Naive thymus-derived CD8-positive, alpha-beta T cell (primary cell): ENCODE measurements at regions not wholly inside any gene's neighbourhood (a gene's known extent, or its start where the extent isn't known, plus 50 kb on each side); places are given as distances from the start of the nearest gene placed in this dataset.
A peak's percentile ranks its signal among the peaks of the same experiment; 100 is the strongest.
"Not testable (repeated sequence)": the region's sequence is repeated elsewhere in the genome, so short reads cannot be mapped to it uniquely, and the experiment has no call there.

Experiments used
- ATAC-seq, 2 donors: fragments of 150-1000 bp; cut with Tn5 transposase in 1 of 2; sonication (Bioruptor Pico), chemical (Tn5 transposase) in 1 of 2; 1 replicate in 1 of 2; 2 replicates in 1 of 2; pipeline ENCODE4 v1.10.0; 2021; ENCODE audit warnings: mild to moderate bottlenecking in 2 of 2, moderate library complexity in 2 of 2
- POLR2A ChIA-PET: fragments of 350-600 bp; sonication (Branson Sonifier 250); formaldehyde crosslinking; loops from one replicate; lab custom pipeline; 2021; ENCODE audit warnings: antibody characterized with exemption; lab: Charles Lee
- DNase-seq, 10 donors: peaks; one replicate each; pipeline versions ENCODE4 v3.0.0 to v3.0.0-alpha.2; 2020 to 2022
- H3K27ac Mint-ChIP-seq, 10 donors: one replicate each; pipeline ENCODE4 v1.8.0; 2020 to 2022; ENCODE audit warnings: mild to moderate bottlenecking in 10 of 10, mixed read lengths in 10 of 10, moderate library complexity in 4 of 10, inconsistent platforms in 1 of 10
- H3K27me3 Mint-ChIP-seq, 5 donors: one replicate each; pipeline ENCODE4 v1.8.0; 2021 to 2022; ENCODE audit warnings: mixed read lengths in 5 of 5
- H3K36me3 Mint-ChIP-seq, 3 donors: one replicate each; pipeline ENCODE4 v1.8.0; 2020 to 2022; ENCODE audit warnings: mixed read lengths in 3 of 3, mild to moderate bottlenecking in 2 of 3, inconsistent platforms in 1 of 3
- H3K4me1 Mint-ChIP-seq, 4 donors: one replicate each; pipeline ENCODE4 v1.8.0; 2021 to 2022; ENCODE audit warnings: mixed read lengths in 4 of 4
- H3K4me3 Mint-ChIP-seq, 10 donors: one replicate each; pipeline ENCODE4 v1.8.0; 2020 to 2022; ENCODE audit warnings: mild to moderate bottlenecking in 10 of 10, mixed read lengths in 10 of 10, moderate library complexity in 6 of 10, inconsistent platforms in 1 of 10
- H3K9me3 Mint-ChIP-seq, 9 donors: one replicate each; pipeline ENCODE4 v1.8.0; 2020 to 2022; ENCODE audit warnings: mixed read lengths in 9 of 9, mild to moderate bottlenecking in 3 of 9, inconsistent platforms in 1 of 9, moderate library complexity in 1 of 9

DNA sequence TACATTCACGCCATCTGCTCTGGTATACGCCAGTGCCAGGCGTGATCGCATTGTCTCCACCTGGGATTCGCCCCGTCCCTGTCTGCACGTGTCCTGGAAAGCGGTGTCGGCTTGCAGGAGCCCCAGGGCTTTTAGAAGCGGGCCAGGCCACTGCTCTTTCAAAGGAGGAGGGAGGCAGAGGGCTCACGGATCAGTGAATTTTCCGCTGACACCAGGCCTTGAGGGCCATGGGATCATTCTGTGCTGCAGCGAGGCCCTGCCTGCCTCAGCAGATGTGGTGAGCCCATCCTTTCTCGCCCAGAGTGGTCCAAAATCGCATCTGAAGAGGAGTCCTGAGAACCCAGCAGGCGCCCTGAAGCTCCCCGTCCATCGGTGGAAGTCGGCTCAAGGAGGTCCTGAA is 686.4 kb downstream of the KCNJ18 start:
- not testable (repeated sequence) for DNase-seq, H3K36me3 Mint-ChIP-seq
- H3K9me3 Mint-ChIP-seq = peaks cover 0 to 16% (median 5%) of the 10 kb centered on the region in 9 donors

DNA sequence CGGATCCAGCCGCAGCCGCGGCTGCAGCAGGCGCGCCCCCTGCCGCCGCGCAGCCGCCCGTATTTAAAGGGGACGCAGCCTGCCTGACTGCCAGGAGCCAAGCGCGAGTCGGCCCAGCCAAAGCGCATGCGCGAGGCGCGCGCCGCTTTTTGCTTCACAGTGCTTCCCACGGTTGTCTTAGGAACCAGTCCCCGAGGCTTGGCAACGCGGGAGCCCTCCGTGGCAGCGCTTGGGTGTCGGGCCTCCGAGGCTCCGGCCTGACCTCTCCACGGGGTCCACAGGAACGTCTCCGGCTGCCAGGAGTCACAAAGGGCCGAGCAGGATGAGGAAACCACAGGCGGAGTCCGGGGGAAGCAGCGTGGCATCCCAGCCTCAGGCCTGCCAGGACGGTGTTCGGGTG is 689.3 kb downstream of the KCNJ18 start:
- H3K9me3 Mint-ChIP-seq, H3K4me3 Mint-ChIP-seq, H3K27ac Mint-ChIP-seq, POLR2A ChIA-PET, H3K4me1 Mint-ChIP-seq, DNase-seq, H3K36me3 Mint-ChIP-seq, ATAC-seq, H3K27me3 Mint-ChIP-seq: not testable (repeated sequence)

More for the DNA sequence above, 686.4 kb downstream of the KCNJ18 start:
- ATAC-seq, H3K4me3 Mint-ChIP-seq, POLR2A ChIA-PET, H3K4me1 Mint-ChIP-seq, H3K27ac Mint-ChIP-seq, H3K27me3 Mint-ChIP-seq: not testable (repeated sequence)

GRCh38 chr17:22383772-22384460 is 691.6 kb downstream of the KCNJ18 start:
- DNase-seq = peak in 1 of 10 donors; percentile 2
- H3K27ac Mint-ChIP-seq, H3K4me1 Mint-ChIP-seq, H3K9me3 Mint-ChIP-seq, H3K36me3 Mint-ChIP-seq, POLR2A ChIA-PET, H3K27me3 Mint-ChIP-seq, ATAC-seq, H3K4me3 Mint-ChIP-seq: not testable (repeated sequence)

DNA sequence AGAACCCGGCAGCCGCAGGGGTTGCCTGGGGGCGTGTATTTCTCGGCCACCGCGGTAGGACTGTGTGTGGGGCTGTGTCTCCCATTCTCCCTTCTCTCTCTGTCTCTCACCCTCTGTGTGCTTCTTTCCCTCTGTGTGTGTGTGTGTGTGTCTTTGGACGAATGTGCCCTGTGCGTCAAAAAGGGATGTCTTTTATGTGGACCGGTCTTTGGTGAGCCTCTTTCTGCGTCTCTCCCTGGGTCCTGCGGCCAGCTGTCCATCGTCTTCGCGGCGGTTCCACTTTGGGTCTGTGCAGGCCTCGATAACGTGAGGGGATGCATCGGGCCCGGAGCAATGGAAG is 692.1 kb downstream of the KCNJ18 start:
- H3K36me3 Mint-ChIP-seq = not testable (repeated sequence)

GRCh38 chr17:22398446-22398845 is 706.1 kb downstream of the KCNJ18 start:
- H3K27me3 Mint-ChIP-seq, H3K36me3 Mint-ChIP-seq, POLR2A ChIA-PET, DNase-seq, H3K27ac Mint-ChIP-seq, H3K4me1 Mint-ChIP-seq, H3K9me3 Mint-ChIP-seq, H3K4me3 Mint-ChIP-seq, ATAC-seq: not testable (repeated sequence)

More for the DNA sequence above, 692.1 kb downstream of the KCNJ18 start:
- POLR2A ChIA-PET, H3K4me3 Mint-ChIP-seq, H3K9me3 Mint-ChIP-seq, H3K27ac Mint-ChIP-seq, DNase-seq, H3K4me1 Mint-ChIP-seq, H3K27me3 Mint-ChIP-seq, ATAC-seq: not testable (repeated sequence)

GRCh38 chr17:22399037-22399436 is 706.7 kb downstream of the KCNJ18 start:
- H3K27ac Mint-ChIP-seq, DNase-seq, H3K36me3 Mint-ChIP-seq, H3K4me1 Mint-ChIP-seq, H3K4me3 Mint-ChIP-seq, H3K27me3 Mint-ChIP-seq, POLR2A ChIA-PET, ATAC-seq, H3K9me3 Mint-ChIP-seq: not testable (repeated sequence)

GRCh38 chr17:22405080-22405479 is 712.8 kb downstream of the KCNJ18 start:
- H3K4me1 Mint-ChIP-seq, H3K36me3 Mint-ChIP-seq, H3K4me3 Mint-ChIP-seq, POLR2A ChIA-PET, H3K27ac Mint-ChIP-seq, ATAC-seq, H3K9me3 Mint-ChIP-seq, H3K27me3 Mint-ChIP-seq, DNase-seq: not testable (repeated sequence)

- Mint-ChIP-seq H3K36me3 (peaks cover 0 to 18% (median 2%) of the 10 kb centered on the region in 3 donors), H3K9me3 (peaks cover 0 to 33% (median 20%) of the 10 kb centered on the region in 9 donors), H3K4me3 (no peak overlapping the region), H3K27me3 (peaks cover 0 to 3% (median 0%) of the 10 kb centered on the region in 5 donors), H3K4me1 (peaks cover 0 to 2% (median 0%) of the 10 kb centered on the region in 4 donors), H3K27ac (no peak overlapping the region)
- ATAC-seq (no peak), DNase-seq (no peak)
- POLR2A ChIA-PET = no interaction called here
Observed at GRCh38 chr17:22409160-22409751, 716.9 kb downstream of the KCNJ18 start.

GRCh38 chr17:22410136-22410535 is 717.8 kb downstream of the KCNJ18 start:
- peaks cover 0 to 33% (median 20%) of the 10 kb centered on the region in 9 donors for H3K9me3 Mint-ChIP-seq
- peaks cover 0 to 18% (median 2%) of the 10 kb centered on the region in 3 donors for H3K36me3 Mint-ChIP-seq
- DNase-seq (no peak), ATAC-seq (no peak)
- peaks cover 0 to 2% (median 0%) of the 10 kb centered on the region in 4 donors for H3K4me1 Mint-ChIP-seq
- no peak overlapping the region for H3K27ac Mint-ChIP-seq
- no peak overlapping the region for H3K4me3 Mint-ChIP-seq
- peaks cover 0 to 3% (median 0%) of the 10 kb centered on the region in 5 donors for H3K27me3 Mint-ChIP-seq
- POLR2A ChIA-PET = no interaction called here

DNA sequence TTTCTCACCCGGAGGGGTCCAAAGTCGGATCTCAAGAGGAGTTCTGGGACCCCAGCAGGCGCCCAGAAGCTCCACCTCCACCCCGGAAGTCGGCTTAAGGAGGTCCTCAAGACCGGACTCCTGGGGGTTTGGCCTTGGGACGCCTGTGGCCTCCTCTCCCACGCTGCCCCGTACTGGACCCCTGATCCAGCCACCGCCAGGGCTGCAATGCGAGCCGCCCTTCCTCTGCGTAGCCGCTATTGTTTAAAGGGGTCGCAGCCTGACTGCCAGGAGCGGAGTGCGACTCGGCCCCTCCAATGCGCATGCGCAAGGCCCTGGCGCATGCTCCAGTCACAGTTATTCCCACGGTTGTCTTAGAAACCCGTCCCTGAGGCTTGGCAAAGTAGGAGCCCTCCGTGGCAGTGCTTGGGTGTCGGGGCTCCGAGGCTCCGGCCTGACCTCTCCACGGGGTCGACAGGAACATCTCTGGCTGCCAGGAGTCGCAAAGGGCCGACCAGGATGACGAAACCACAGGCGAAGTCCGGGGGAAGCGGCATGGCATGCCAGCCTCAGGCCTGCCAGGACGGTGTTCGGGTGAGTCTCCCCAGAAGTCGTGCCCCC is 719.0 kb downstream of the KCNJ18 start:
- Mint-ChIP-seq H3K4me1 (peaks cover 0 to 2% (median 0%) of the 10 kb centered on the region in 4 donors), H3K27me3 (peaks cover 0 to 3% (median 0%) of the 10 kb centered on the region in 5 donors), H3K9me3 (peaks cover 4 to 33% (median 25%) of the 10 kb centered on the region in 9 donors), H3K4me3 (no peak overlapping the region), H3K36me3 (peaks cover 0 to 18% (median 2%) of the 10 kb centered on the region in 3 donors), H3K27ac (peak overlapping the region in 1 of 10 donors; percentile 40)
- ATAC-seq (no peak), DNase-seq (no peak)
- POLR2A ChIA-PET = no interaction called here

DNA sequence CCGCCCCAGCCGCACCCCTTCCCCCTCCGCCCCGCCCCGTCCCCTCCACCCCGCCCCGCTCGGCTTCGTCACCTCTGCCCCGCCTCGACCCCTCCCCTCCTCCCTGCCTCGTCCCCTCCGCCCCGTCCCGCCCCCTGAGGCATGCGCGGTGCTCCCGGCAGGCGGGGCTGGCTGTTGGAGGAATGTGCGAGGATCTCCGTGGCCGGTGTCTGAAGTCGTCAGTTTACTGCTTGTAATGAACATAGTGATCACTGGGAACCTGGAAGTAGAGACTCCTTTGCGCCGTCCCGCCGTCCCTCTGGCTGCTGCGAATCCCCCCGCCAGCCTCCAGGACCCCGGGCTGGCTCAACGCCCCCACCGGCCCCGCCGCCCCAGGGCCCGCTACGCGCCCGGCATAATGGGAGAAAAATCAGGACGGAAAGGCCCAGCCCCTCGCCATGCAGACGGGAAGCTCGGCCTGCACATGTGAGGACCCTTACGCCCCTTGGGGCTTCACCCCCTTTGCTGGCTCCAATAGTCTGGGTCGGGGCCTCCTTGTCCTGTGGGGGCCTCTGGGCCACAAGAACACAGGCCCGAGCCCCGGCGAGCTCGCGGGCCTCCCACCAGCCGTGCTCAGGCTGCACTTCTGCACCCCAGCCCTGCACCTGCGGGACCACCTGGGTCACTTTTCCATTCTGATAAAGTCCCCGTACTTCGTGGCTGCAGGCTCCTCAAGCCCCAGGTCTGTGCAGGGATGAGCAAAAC is 743.1 kb downstream of the KCNJ18 start:
- Mint-ChIP-seq H3K9me3 (peaks cover 7 to 55% (median 21%) of the 10 kb centered on the region in 9 donors), H3K36me3 (peaks cover 0 to 13% (median 0%) of the 10 kb centered on the region in 3 donors), H3K4me3 (no peak overlapping the region), H3K27me3 (peaks cover 0 to 4% (median 0%) of the 10 kb centered on the region in 5 donors), H3K27ac (no peak overlapping the region), H3K4me1 (no peaks in the 10 kb centered on the region)
- no peak for ATAC-seq
- no peak for DNase-seq
- POLR2A ChIA-PET = no interaction called here

GRCh38 chr17:22441776-22442175 is 749.5 kb downstream of the KCNJ18 start:
- no peak for DNase-seq
- H3K4me1 Mint-ChIP-seq = no peaks in the 10 kb centered on the region
- H3K9me3 Mint-ChIP-seq = peaks cover 7 to 36% (median 16%) of the 10 kb centered on the region in 9 donors
- H3K4me3 Mint-ChIP-seq = no peak overlapping the region
- no peak for ATAC-seq
- no peak overlapping the region for H3K27ac Mint-ChIP-seq
- peaks cover 0 to 4% (median 0%) of the 10 kb centered on the region in 3 donors for H3K36me3 Mint-ChIP-seq
- peaks cover 0 to 4% (median 0%) of the 10 kb centered on the region in 5 donors for H3K27me3 Mint-ChIP-seq
- POLR2A ChIA-PET = no interaction called here

GRCh38 chr17:22443061-22443460 is 750.7 kb downstream of the KCNJ18 start:
- H3K36me3 Mint-ChIP-seq = peaks cover 0 to 4% (median 0%) of the 10 kb centered on the region in 3 donors
- no peak overlapping the region for H3K27ac Mint-ChIP-seq
- no peak overlapping the region for H3K4me3 Mint-ChIP-seq
- no peaks in the 10 kb centered on the region for H3K4me1 Mint-ChIP-seq
- POLR2A ChIA-PET = no interaction called here
- no peak for ATAC-seq
- peaks cover 0 to 2% (median 0%) of the 10 kb centered on the region in 5 donors for H3K27me3 Mint-ChIP-seq
- DNase-seq = no peak
- peaks cover 0 to 23% (median 11%) of the 10 kb centered on the region in 9 donors for H3K9me3 Mint-ChIP-seq
